Liver (tissue), 8 donors: ENCODE measurements at regions not wholly inside any gene's neighbourhood (a gene's known extent, or its start where the extent isn't known, plus 50 kb on each side); places are given as distances from the start of the nearest gene placed in this dataset.

ENCODE experiments used
- DNase-seq: peaks from one replicate; pipeline ENCODE4 v3.0.0-alpha.2; 2017; ENCODE audit warnings: low spot score
- H3K27ac ChIP-seq, 2 donors: one replicate each; pipeline ENCODE4 v1.7.0; 2013; ENCODE audit warnings: inconsistent platforms in 2 of 2, low read length in 2 of 2, control low read depth in 1 of 2, low read depth in 1 of 2, mild to moderate bottlenecking in 1 of 2
- H3K27me3 ChIP-seq, 4 donors: one replicate each; pipeline versions ENCODE4 v1.6.1 to v1.7.0; 2013; ENCODE audit warnings: low read length in 3 of 4, inconsistent platforms in 1 of 4, mild to moderate bottlenecking in 1 of 4, moderate library complexity in 1 of 4; ENCODE audit not compliant: control insufficient read depth in 4 of 4, insufficient read depth in 4 of 4
- H3K36me3 ChIP-seq, 4 donors: one replicate each; pipeline versions ENCODE4 v1.6.1 to v1.7.0; 2013; ENCODE audit warnings: low read length in 3 of 4, mild to moderate bottlenecking in 3 of 4, low read depth in 1 of 4, moderate library complexity in 1 of 4; ENCODE audit not compliant: control insufficient read depth in 4 of 4, insufficient read depth in 3 of 4
- H3K4me1 ChIP-seq, 4 donors: one replicate each; pipeline versions ENCODE4 v1.6.1 to v1.7.0; 2013; ENCODE audit warnings: low read length in 3 of 4, mild to moderate bottlenecking in 3 of 4, moderate library complexity in 1 of 4; ENCODE audit not compliant: control insufficient read depth in 4 of 4, insufficient read depth in 4 of 4
- H3K4me3 ChIP-seq, 3 donors: one replicate each; pipeline versions ENCODE4 v1.6.1 to v1.7.0; 2013; ENCODE audit warnings: low read length in 3 of 3, control low read depth in 1 of 3, low read depth in 1 of 3, mild to moderate bottlenecking in 1 of 3
- H3K9ac ChIP-seq, 2 donors: one replicate each; pipeline ENCODE4 v1.7.0; 2013; ENCODE audit warnings: low read length in 2 of 2, mild to moderate bottlenecking in 2 of 2, moderate library complexity in 2 of 2, control low read depth in 1 of 2, low read depth in 1 of 2
- H3K9me3 ChIP-seq, 4 donors: one replicate each; pipeline versions ENCODE4 v1.6.1 to v1.7.0; 2013; ENCODE audit warnings: low read length in 3 of 4; ENCODE audit not compliant: control insufficient read depth in 4 of 4
- ATF3 ChIP-seq: IDR thresholded peaks from 2 replicates; pipeline ENCODE4 v1.6.1; 2016; ENCODE audit warnings: antibody characterized with exemption
- CTCF ChIP-seq: fragments of 150-350 bp; IDR thresholded peaks from 2 replicates; pipeline ENCODE4 v1.5.1; 2017; ENCODE audit warnings: improper control_type of control experiment, low read depth, low read length; ENCODE audit not compliant: missing input control
- EGR1 ChIP-seq, 2 donors: IDR thresholded peaks; 2 replicates each; pipeline ENCODE4 v1.6.1; 2016 to 2018; ENCODE audit warnings: antibody characterized with exemption in 2 of 2, low read depth in 2 of 2
- FOXA1 ChIP-seq: IDR thresholded peaks from 2 replicates; pipeline ENCODE4 v1.6.1; 2016; ENCODE audit warnings: antibody characterized with exemption
- FOXA2 ChIP-seq: IDR thresholded peaks from 2 replicates; pipeline ENCODE4 v1.6.1; 2016; ENCODE audit warnings: antibody characterized with exemption
- GABPA ChIP-seq, 2 donors: IDR thresholded peaks in 1 of 2; conservative IDR thresholded peaks in 1 of 2; 2 replicates each; pipeline ENCODE4 v1.6.1; 2016; ENCODE audit warnings: antibody characterized with exemption in 2 of 2, mild to moderate bottlenecking in 1 of 2, moderate library complexity in 1 of 2
- HNF4A ChIP-seq, 2 donors: conservative IDR thresholded peaks; 2 replicates each; pipeline ENCODE4 v1.6.1; 2016; ENCODE audit warnings: antibody characterized with exemption in 2 of 2, mild to moderate bottlenecking in 2 of 2
- HNF4G ChIP-seq: IDR thresholded peaks from 2 replicates; pipeline ENCODE4 v1.6.1; 2016; ENCODE audit warnings: antibody characterized with exemption
- JUND ChIP-seq, 2 donors: IDR thresholded peaks; 2 replicates each; pipeline ENCODE4 v1.6.1; 2016; ENCODE audit warnings: antibody characterized with exemption in 2 of 2
- MAX ChIP-seq: IDR thresholded peaks from 2 replicates; pipeline ENCODE4 v1.6.1; 2016; ENCODE audit warnings: antibody characterized with exemption
- NR2F2 ChIP-seq: IDR thresholded peaks from 2 replicates; pipeline ENCODE4 v1.6.1; 2016; ENCODE audit warnings: antibody characterized with exemption
- RAD21 ChIP-seq, 2 donors: IDR thresholded peaks; 2 replicates each; pipeline ENCODE4 v1.6.1; 2016; ENCODE audit warnings: antibody characterized with exemption in 2 of 2, mild to moderate bottlenecking in 2 of 2
- REST ChIP-seq: IDR thresholded peaks from 2 replicates; pipeline ENCODE4 v1.6.1; 2016; ENCODE audit warnings: antibody characterized with exemption, mild to moderate bottlenecking
- RXRA ChIP-seq, 2 donors: IDR thresholded peaks; 2 replicates each; pipeline ENCODE4 v1.6.1; 2017 to 2018; ENCODE audit warnings: antibody characterized with exemption in 2 of 2, mild to moderate bottlenecking in 1 of 2
- SP1 ChIP-seq: IDR thresholded peaks from 2 replicates; pipeline ENCODE4 v1.6.1; 2018; ENCODE audit warnings: antibody characterized with exemption, mild to moderate bottlenecking
- TAF1 ChIP-seq: conservative IDR thresholded peaks from 2 replicates; pipeline ENCODE4 v1.6.1; 2016; ENCODE audit warnings: antibody characterized with exemption, mild to moderate bottlenecking
- YY1 ChIP-seq: IDR thresholded peaks from 2 replicates; pipeline ENCODE4 v1.6.1; 2016; ENCODE audit warnings: antibody characterized with exemption, mild to moderate bottlenecking
- ZBTB33 ChIP-seq: IDR thresholded peaks from 2 replicates; pipeline ENCODE4 v1.6.1; 2016; ENCODE audit warnings: antibody characterized with exemption
- WGBS: extraction: QIAGEN DNeasy Blood & Tissue Kit; methylation state at CpG from one replicate; pipeline ENCODE4 v1.1.7; 2013; 5-methylcytosine and 5-hydroxymethylcytosine counted together
- donor health status: healthy.
- donor health status: healthy.
- donor health status: healthy.
- donor health status: healthy.
- donor health status: healthy.

GRCh38 chr6:140548366-140548765, 1173.9 kb upstream of the CITED2 start:
- TF ChIP-seq ZBTB33, result no peak
- TF ChIP-seq EGR1 (IDR thresholded peaks at IDR 0.05; ENCODE audit: low read depth in 2 of 2), result no peak
- TF ChIP-seq MAX, result no peak
- no peak for DNase-seq
- WGBS, result 92% methylated on average over 1 of the region's 1 CpG
- H3K9me3 ChIP-seq, result no peaks in the 10 kb centered on the region
- no peak overlapping the region for H3K9ac ChIP-seq
- H3K36me3 ChIP-seq, result no peaks in the 10 kb centered on the region
- no peak overlapping the region for H3K27ac ChIP-seq
- H3K27me3 ChIP-seq, result no peaks in the 10 kb centered on the region
- no peaks in the 10 kb centered on the region for H3K4me1 ChIP-seq
- no peak overlapping the region for H3K4me3 ChIP-seq

GRCh38 chr6:140546640-140547039, 1172.2 kb upstream of the CITED2 start:
- 75% methylated on average over 3 of the region's 3 CpGs for WGBS
- TF ChIP-seq SP1, result no peak
- Histone ChIP-seq H3K36me3 (no peaks in the 10 kb centered on the region), H3K4me3 (no peak overlapping the region), H3K27me3 (no peaks in the 10 kb centered on the region), H3K9me3 (no peaks in the 10 kb centered on the region), H3K27ac (no peak overlapping the region), H3K9ac (no peak overlapping the region), H3K4me1 (no peaks in the 10 kb centered on the region)
- DNase-seq, result no peak

GRCh38 chr6:140544431-140544830, 1170.0 kb upstream of the CITED2 start:
- Histone ChIP-seq H3K27ac (no peak overlapping the region), H3K4me1 (no peaks in the 10 kb centered on the region), H3K9me3 (no peaks in the 10 kb centered on the region), H3K27me3 (no peaks in the 10 kb centered on the region), H3K9ac (no peak overlapping the region), H3K4me3 (no peak overlapping the region), H3K36me3 (no peaks in the 10 kb centered on the region)
- DNase-seq, result no peak
- WGBS, result 89% methylated on average over 3 of the region's 3 CpGs
- TF ChIP-seq NR2F2, result no peak
- TF ChIP-seq REST, result no peak
- no peak for TF ChIP-seq RAD21 (IDR thresholded peaks at IDR 0.05)
- TF ChIP-seq ZBTB33, result no peak
- TF ChIP-seq GABPA (IDR thresholded peaks at IDR 0.05 in 1 of 2, conservative IDR thresholded peaks at IDR 0.05 in 1 of 2), result no peak
- no peak for TF ChIP-seq ATF3
- no peak for TF ChIP-seq FOXA1
- no peak for TF ChIP-seq EGR1 (IDR thresholded peaks at IDR 0.05; ENCODE audit: low read depth in 2 of 2)
- TF ChIP-seq RXRA (IDR thresholded peaks at IDR 0.05), result no peak
- no peak for TF ChIP-seq JUND (IDR thresholded peaks at IDR 0.05)
- no peak for TF ChIP-seq YY1
- no peak for TF ChIP-seq HNF4G
- no peak for TF ChIP-seq TAF1
- TF ChIP-seq SP1, result no peak
- TF ChIP-seq HNF4A (conservative IDR thresholded peaks at IDR 0.05), result no peak
- TF ChIP-seq CTCF, result no peak
- TF ChIP-seq MAX, result no peak
- no peak for TF ChIP-seq FOXA2
